Naive B cell (primary cell): ENCODE measurements at regions not wholly inside any gene's neighbourhood (a gene's known extent, or its start where the extent isn't known, plus 50 kb on each side); places are given as distances from the start of the nearest gene placed in this dataset.
"Not testable (repeated sequence)": the region's sequence is repeated elsewhere in the genome, so short reads cannot be mapped to it uniquely, and the experiment has no call there.

Experiments
- ATAC-seq, 2 donors: fragments of 150-1000 bp; cut with Tn5 transposase; 2 replicates each; pipeline ENCODE4 v1.10.0; 2021; ENCODE audit warnings: low read depth in 2 of 2, mild to moderate bottlenecking in 2 of 2, moderate library complexity in 2 of 2
- DNase-seq: peaks from one replicate; pipeline ENCODE4 v3.0.0; 2022
- H3K27ac Mint-ChIP-seq, 6 donors: one replicate each; pipeline ENCODE4 v1.8.0; 2020 to 2022; ENCODE audit warnings: mild to moderate bottlenecking in 6 of 6, mixed read lengths in 6 of 6, moderate library complexity in 5 of 6, inconsistent platforms in 2 of 6
- H3K27me3 Mint-ChIP-seq, 3 donors: one replicate each; pipeline ENCODE4 v1.8.0; 2021 to 2022; ENCODE audit warnings: mixed read lengths in 3 of 3, mild to moderate bottlenecking in 1 of 3
- H3K36me3 Mint-ChIP-seq, 2 donors: one replicate each; pipeline ENCODE4 v1.8.0; 2020 to 2022; ENCODE audit warnings: mixed read lengths in 2 of 2, inconsistent platforms in 1 of 2, mild to moderate bottlenecking in 1 of 2
- H3K4me1 Mint-ChIP-seq, 3 donors: one replicate each; pipeline ENCODE4 v1.8.0; 2020 to 2022; ENCODE audit warnings: mixed read lengths in 3 of 3, inconsistent platforms in 1 of 3, mild to moderate bottlenecking in 1 of 3, moderate library complexity in 1 of 3
- H3K4me3 Mint-ChIP-seq, 8 donors: one replicate each; pipeline ENCODE4 v1.8.0; 2020 to 2022; ENCODE audit warnings: mild to moderate bottlenecking in 8 of 8, mixed read lengths in 8 of 8, moderate library complexity in 8 of 8, inconsistent platforms in 2 of 8
- H3K9me3 Mint-ChIP-seq, 7 donors: one replicate each; pipeline ENCODE4 v1.8.0; 2020 to 2022; ENCODE audit warnings: mixed read lengths in 7 of 7, mild to moderate bottlenecking in 5 of 7, inconsistent platforms in 2 of 7, moderate library complexity in 1 of 7

GRCh38 chr4:120554086-120554485 lies 368.4 kb downstream of the PRDM5 start:
- no peaks in the 10 kb centered on the region for H3K36me3 Mint-ChIP-seq
- ATAC-seq (no peak), DNase-seq (no peak)
- H3K4me3 Mint-ChIP-seq: no peak overlapping the region
- H3K4me1 Mint-ChIP-seq: no peaks in the 10 kb centered on the region
- peaks cover 0 to 7% (median 4%) of the 10 kb centered on the region in 7 donors for H3K9me3 Mint-ChIP-seq
- no peaks in the 10 kb centered on the region for H3K27me3 Mint-ChIP-seq
- no peak overlapping the region for H3K27ac Mint-ChIP-seq

- H3K27ac Mint-ChIP-seq, H3K36me3 Mint-ChIP-seq, ATAC-seq: not testable (repeated sequence)
Measured at GRCh38 chr4:120550624-120551220, 371.8 kb downstream of the PRDM5 start.

GRCh38 chr4:120549011-120549570 lies 373.4 kb downstream of the PRDM5 start:
- no peak overlapping the region for H3K4me3 Mint-ChIP-seq
- no peaks in the 10 kb centered on the region for H3K27me3 Mint-ChIP-seq
- no peak overlapping the region for H3K27ac Mint-ChIP-seq
- no peaks in the 10 kb centered on the region for H3K4me1 Mint-ChIP-seq
- no peaks in the 10 kb centered on the region for H3K36me3 Mint-ChIP-seq
- DNase-seq: no peak
- no peak for ATAC-seq
- peaks cover 1 to 10% (median 4%) of the 10 kb centered on the region in 7 donors for H3K9me3 Mint-ChIP-seq

More at GRCh38 chr4:120550624-120551220, 371.8 kb downstream of the PRDM5 start:
- DNase-seq, H3K9me3 Mint-ChIP-seq, H3K27me3 Mint-ChIP-seq, H3K4me3 Mint-ChIP-seq, H3K4me1 Mint-ChIP-seq: not testable (repeated sequence)

GRCh38 chr4:120545391-120545790 lies 377.1 kb downstream of the PRDM5 start:
- no peak for DNase-seq
- no peaks in the 10 kb centered on the region for H3K4me1 Mint-ChIP-seq
- H3K4me3 Mint-ChIP-seq: no peak overlapping the region
- H3K27ac Mint-ChIP-seq: no peak overlapping the region
- peaks cover 0 to 5% (median 1%) of the 10 kb centered on the region in 7 donors for H3K9me3 Mint-ChIP-seq
- no peaks in the 10 kb centered on the region for H3K27me3 Mint-ChIP-seq
- no peaks in the 10 kb centered on the region for H3K36me3 Mint-ChIP-seq
- ATAC-seq: no peak

GRCh38 chr4:120544838-120545237 lies 377.7 kb downstream of the PRDM5 start:
- ATAC-seq: no peak
- Mint-ChIP-seq H3K4me3 (no peak overlapping the region), H3K36me3 (no peaks in the 10 kb centered on the region), H3K9me3 (peaks cover 0 to 5% (median 1%) of the 10 kb centered on the region in 7 donors), H3K4me1 (no peaks in the 10 kb centered on the region), H3K27ac (no peak overlapping the region), H3K27me3 (no peaks in the 10 kb centered on the region)
- DNase-seq: no peak

- Mint-ChIP-seq H3K4me1 (no peaks in the 10 kb centered on the region), H3K27ac (no peak overlapping the region), H3K27me3 (no peaks in the 10 kb centered on the region), H3K9me3 (peaks cover 0 to 5% (median 1%) of the 10 kb centered on the region in 7 donors), H3K4me3 (no peak overlapping the region), H3K36me3 (no peaks in the 10 kb centered on the region)
- no peak for ATAC-seq
- DNase-seq: no peak
Measured at GRCh38 chr4:120540625-120541024, 381.9 kb downstream of the PRDM5 start.

GRCh38 chr4:120536884-120537283 lies 385.6 kb downstream of the PRDM5 start:
- Mint-ChIP-seq H3K27me3 (no peaks in the 10 kb centered on the region), H3K36me3 (no peaks in the 10 kb centered on the region), H3K4me1 (no peaks in the 10 kb centered on the region), H3K4me3 (no peak overlapping the region), H3K27ac (peak overlapping the region in 1 of 6 donors; percentile 13), H3K9me3 (peaks cover 0 to 9% (median 4%) of the 10 kb centered on the region in 7 donors)
- no peak for DNase-seq
- no peak for ATAC-seq

- H3K36me3 Mint-ChIP-seq: no peaks in the 10 kb centered on the region
- DNase-seq: no peak
- no peak overlapping the region for H3K27ac Mint-ChIP-seq
- H3K4me3 Mint-ChIP-seq: no peak overlapping the region
- no peaks in the 10 kb centered on the region for H3K4me1 Mint-ChIP-seq
- H3K9me3 Mint-ChIP-seq: peaks cover 0 to 9% (median 3%) of the 10 kb centered on the region in 7 donors
- no peaks in the 10 kb centered on the region for H3K27me3 Mint-ChIP-seq
- no peak for ATAC-seq
Measured at GRCh38 chr4:120528428-120528827, 394.1 kb downstream of the PRDM5 start.

- H3K27ac Mint-ChIP-seq: no peak overlapping the region
- H3K9me3 Mint-ChIP-seq: peaks cover 0 to 12% (median 3%) of the 10 kb centered on the region in 7 donors
- no peak overlapping the region for H3K4me3 Mint-ChIP-seq
- ATAC-seq (no peak), DNase-seq (no peak)
- H3K36me3 Mint-ChIP-seq: no peaks in the 10 kb centered on the region
- H3K4me1 Mint-ChIP-seq: no peaks in the 10 kb centered on the region
- no peaks in the 10 kb centered on the region for H3K27me3 Mint-ChIP-seq
Measured at GRCh38 chr4:120526033-120526432, 396.5 kb downstream of the PRDM5 start.

- Mint-ChIP-seq H3K4me3 (no peak overlapping the region), H3K27ac (no peak overlapping the region), H3K9me3 (peaks cover 0 to 14% (median 3%) of the 10 kb centered on the region in 7 donors), H3K27me3 (no peaks in the 10 kb centered on the region), H3K36me3 (no peaks in the 10 kb centered on the region), H3K4me1 (no peaks in the 10 kb centered on the region)
- no peak for ATAC-seq
- no peak for DNase-seq
Measured at GRCh38 chr4:120525106-120525505, 397.4 kb downstream of the PRDM5 start.

GRCh38 chr4:120524237-120524636 lies 398.3 kb downstream of the PRDM5 start:
- no peaks in the 10 kb centered on the region for H3K4me1 Mint-ChIP-seq
- no peak overlapping the region for H3K27ac Mint-ChIP-seq
- no peaks in the 10 kb centered on the region for H3K27me3 Mint-ChIP-seq
- H3K4me3 Mint-ChIP-seq: no peak overlapping the region
- DNase-seq (no peak), ATAC-seq (no peak)
- H3K9me3 Mint-ChIP-seq: peaks cover 0 to 14% (median 3%) of the 10 kb centered on the region in 7 donors
- H3K36me3 Mint-ChIP-seq: no peaks in the 10 kb centered on the region

GRCh38 chr4:120520761-120521160 lies 401.8 kb downstream of the PRDM5 start:
- no peak for DNase-seq
- H3K4me1 Mint-ChIP-seq: no peaks in the 10 kb centered on the region
- no peaks in the 10 kb centered on the region for H3K27me3 Mint-ChIP-seq
- no peak overlapping the region for H3K4me3 Mint-ChIP-seq
- no peak for ATAC-seq
- peaks cover 0 to 18% (median 5%) of the 10 kb centered on the region in 7 donors for H3K9me3 Mint-ChIP-seq
- no peaks in the 10 kb centered on the region for H3K36me3 Mint-ChIP-seq
- no peak overlapping the region for H3K27ac Mint-ChIP-seq

- H3K4me1 Mint-ChIP-seq: no peaks in the 10 kb centered on the region
- H3K9me3 Mint-ChIP-seq: peaks cover 0 to 16% (median 10%) of the 10 kb centered on the region in 7 donors
- ATAC-seq: no peak
Measured at GRCh38 chr4:120517966-120518365, 404.6 kb downstream of the PRDM5 start.

GRCh38 chr4:120509719-120510118 lies 412.8 kb downstream of the PRDM5 start:
- Mint-ChIP-seq H3K36me3 (no peaks in the 10 kb centered on the region), H3K27ac (no peak overlapping the region), H3K9me3 (peaks cover 3 to 23% (median 5%) of the 10 kb centered on the region in 7 donors), H3K27me3 (no peaks in the 10 kb centered on the region), H3K4me1 (no peaks in the 10 kb centered on the region), H3K4me3 (no peak overlapping the region)
- ATAC-seq: no peak
- no peak for DNase-seq

More at GRCh38 chr4:120517966-120518365, 404.6 kb downstream of the PRDM5 start:
- DNase-seq: no peak
- Mint-ChIP-seq H3K36me3 (no peaks in the 10 kb centered on the region), H3K4me3 (no peak overlapping the region), H3K27ac (no peak overlapping the region), H3K27me3 (no peaks in the 10 kb centered on the region)
